ENCODE measurements at regions not wholly inside any gene's neighbourhood (a gene's known extent, or its start where the extent isn't known, plus 50 kb on each side); places are given as distances from the start of the nearest gene placed in this dataset.

DNA sequence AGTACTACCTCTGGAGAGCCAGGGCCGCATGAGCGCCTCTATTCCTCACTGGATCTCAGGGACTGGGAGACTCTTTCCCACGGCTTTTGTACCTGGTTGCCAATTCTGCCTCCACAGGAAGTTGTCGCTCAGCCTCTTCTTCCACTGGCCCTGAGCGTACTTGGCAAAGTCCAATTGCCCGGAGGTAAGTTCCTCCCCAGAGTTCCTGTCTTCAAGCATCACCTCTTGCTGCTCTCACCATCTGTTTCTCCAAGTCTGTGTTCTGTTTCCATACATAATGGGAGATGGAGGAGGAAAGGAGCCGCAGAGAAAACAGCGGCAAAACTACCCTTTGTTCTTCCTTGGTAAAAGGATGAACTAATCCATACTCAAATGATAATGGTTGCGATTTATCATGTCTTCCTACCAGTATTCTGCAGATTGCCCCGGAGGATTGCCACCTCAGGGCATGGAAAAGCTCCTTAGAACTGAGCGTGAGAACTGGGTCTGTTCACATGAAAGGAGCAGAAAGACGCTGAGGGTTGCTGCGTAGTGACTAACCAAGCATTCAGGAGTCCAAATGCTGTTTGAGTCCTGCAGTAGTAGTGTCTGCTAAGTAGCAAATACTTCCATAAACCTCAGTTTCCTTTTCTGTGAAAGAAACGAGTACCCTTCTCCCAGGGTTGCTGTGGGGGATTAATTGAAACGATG is 170.2 kb upstream of the GLI3 start:
- FAIRE-seq (no peak), DNase-seq (ENCODE audit: low read depth, low spot score) (no peak)
- Histone ChIP-seq H3K27me3 (ENCODE audit: control insufficient read depth in 2 of 2, insufficient read depth in 2 of 2, low read length in 2 of 2) (no peaks in the 10 kb centered on the region), H3K9me1 (replicated peaks; ENCODE audit: control insufficient read depth, extremely low read depth, insufficient read depth, low read length) (no peaks in the 10 kb centered on the region), H3K9me3 (replicated peaks; ENCODE audit: control insufficient read depth, insufficient read depth, low read length) (no peaks in the 10 kb centered on the region), H3K27ac (ENCODE audit: insufficient read depth, low read depth, low read length) (no peak overlapping the region), H3K4me1 (ENCODE audit: control insufficient read depth, extremely low read depth, insufficient read depth, low read length) (no peaks in the 10 kb centered on the region), H3K4me3 (replicated peaks in 1 of 3; ENCODE audit: insufficient read depth in 1 of 3, low read depth in 1 of 3, low read length in 3 of 3) (no peak overlapping the region), H3K9ac (replicated peaks; ENCODE audit: extremely low read depth, insufficient read depth, low read length) (no peak overlapping the region), H2AFZ (ENCODE audit: low read depth, low read length) (no peak overlapping the region), H3K79me2 (ENCODE audit: control insufficient read depth, insufficient read depth, low read length) (no peaks in the 10 kb centered on the region), H4K20me1 (replicated peaks; ENCODE audit: control insufficient read depth, extremely low read depth, insufficient read depth, low read length) (no peaks in the 10 kb centered on the region), H3K4me2 (ENCODE audit: insufficient read depth, low read length) (no peak overlapping the region), H3K36me3 (ENCODE audit: control insufficient read depth in 2 of 2, extremely low read depth in 1 of 2, insufficient read depth in 2 of 2, low read length in 2 of 2) (no peaks in the 10 kb centered on the region)
- dilution Hi-C loops (cut with MboI; ENCODE audit: extremely low pct_ligation_motif_present, low sequenced_read_pairs) (no loop called here), intact Hi-C loops (cut with micrococcal nuclease) (no loop called here)
- BruUV-seq (replicated peaks), result no TSS peak
- TF ChIP-seq FOS (IDR thresholded peaks at IDR 0.05; ENCODE audit: borderline replicate concordance, insufficient read depth, low read length), result no peak
- TF ChIP-seq, protein P1, sequence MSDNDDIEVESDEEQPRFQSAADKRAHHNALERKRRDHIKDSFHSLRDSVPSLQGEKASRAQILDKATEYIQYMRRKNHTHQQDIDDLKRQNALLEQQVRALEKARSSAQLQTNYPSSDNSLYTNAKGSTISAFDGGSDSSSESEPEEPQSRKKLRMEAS (IDR thresholded peaks at IDR 0.05; ENCODE audit: insufficient read depth, insufficient read length), result no peak
- TF ChIP-seq EZH2 (IDR thresholded peaks at IDR 0.05; ENCODE audit: borderline replicate concordance, low read depth, low read length, severe bottlenecking), result no peak
- TF ChIP-seq GATA2 (IDR thresholded peaks at IDR 0.05; ENCODE audit: insufficient read depth, insufficient read length, low read depth, low read length), result no peak
- TF ChIP-seq MYC (IDR thresholded peaks at IDR 0.05; ENCODE audit: low read depth, low read length), result no peak
- TF ChIP-seq, protein P2, sequence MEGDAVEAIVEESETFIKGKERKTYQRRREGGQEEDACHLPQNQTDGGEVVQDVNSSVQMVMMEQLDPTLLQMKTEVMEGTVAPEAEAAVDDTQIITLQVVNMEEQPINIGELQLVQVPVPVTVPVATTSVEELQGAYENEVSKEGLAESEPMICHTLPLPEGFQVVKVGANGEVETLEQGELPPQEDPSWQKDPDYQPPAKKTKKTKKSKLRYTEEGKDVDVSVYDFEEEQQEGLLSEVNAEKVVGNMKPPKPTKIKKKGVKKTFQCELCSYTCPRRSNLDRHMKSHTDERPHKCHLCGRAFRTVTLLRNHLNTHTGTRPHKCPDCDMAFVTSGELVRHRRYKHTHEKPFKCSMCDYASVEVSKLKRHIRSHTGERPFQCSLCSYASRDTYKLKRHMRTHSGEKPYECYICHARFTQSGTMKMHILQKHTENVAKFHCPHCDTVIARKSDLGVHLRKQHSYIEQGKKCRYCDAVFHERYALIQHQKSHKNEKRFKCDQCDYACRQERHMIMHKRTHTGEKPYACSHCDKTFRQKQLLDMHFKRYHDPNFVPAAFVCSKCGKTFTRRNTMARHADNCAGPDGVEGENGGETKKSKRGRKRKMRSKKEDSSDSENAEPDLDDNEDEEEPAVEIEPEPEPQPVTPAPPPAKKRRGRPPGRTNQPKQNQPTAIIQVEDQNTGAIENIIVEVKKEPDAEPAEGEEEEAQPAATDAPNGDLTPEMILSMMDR (IDR thresholded peaks at IDR 0.05; ENCODE audit: extremely low read depth in 1 of 2, insufficient read depth in 1 of 2, low read depth in 1 of 2, low read length in 2 of 2), result no peak
- TF ChIP-seq POLR2A (IDR thresholded peaks at IDR 0.05; ENCODE audit: low read depth, low read length), result no peak
- TF ChIP-seq JUN (IDR thresholded peaks at IDR 0.05; ENCODE audit: borderline replicate concordance, insufficient read depth, insufficient read length, low read depth), result no peak
- CTCF ChIA-PET, result no interaction called here
- POLR2A ChIA-PET, result no interaction called here
